ENCODE measurements at regions not wholly inside any gene's neighbourhood (a gene's known extent, or its start where the extent isn't known, plus 50 kb on each side); places are given as distances from the start of the nearest gene placed in this dataset.

DNA sequence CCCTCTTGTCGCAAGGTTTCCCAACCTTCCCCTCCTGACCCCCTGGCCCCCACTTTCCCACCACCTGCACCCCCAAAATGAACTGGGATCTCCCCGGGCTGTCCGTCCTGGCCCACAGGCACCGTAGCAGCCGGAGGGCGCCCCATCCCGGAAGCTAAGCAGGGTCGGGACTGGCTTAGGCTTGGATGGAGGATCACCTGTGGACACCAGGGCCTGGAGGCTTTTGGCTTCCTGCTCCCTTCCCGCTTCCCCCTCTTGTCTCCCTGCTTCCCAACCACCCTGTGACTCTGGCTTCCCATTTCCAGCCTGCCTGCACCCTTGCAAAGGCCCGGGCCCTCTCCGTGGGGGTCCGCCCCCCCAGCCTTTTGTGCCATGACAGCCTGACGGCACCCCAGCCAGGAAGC lies 2291.3 kb downstream of the TP53TG3F start:
- POLR2A ChIA-PET = no interaction called here
- CTCF ChIA-PET = no interaction called here
- no peak for TF ChIP-seq SP1 (IDR thresholded peaks at IDR 0.05)
- no peak for TF ChIP-seq HDGF (IDR thresholded peaks at IDR 0.05; ENCODE audit: borderline replicate concordance)
- no peak for TF ChIP-seq SUZ12 (IDR thresholded peaks at IDR 0.05)
- TF ChIP-seq FOXM1 (IDR thresholded peaks at IDR 0.05; ENCODE audit: borderline replicate concordance) = no peak
- TF ChIP-seq ELF4 (IDR thresholded peaks at IDR 0.05) = no peak
- no peak for DNase-seq (ENCODE audit: extremely low spot score)

DNA sequence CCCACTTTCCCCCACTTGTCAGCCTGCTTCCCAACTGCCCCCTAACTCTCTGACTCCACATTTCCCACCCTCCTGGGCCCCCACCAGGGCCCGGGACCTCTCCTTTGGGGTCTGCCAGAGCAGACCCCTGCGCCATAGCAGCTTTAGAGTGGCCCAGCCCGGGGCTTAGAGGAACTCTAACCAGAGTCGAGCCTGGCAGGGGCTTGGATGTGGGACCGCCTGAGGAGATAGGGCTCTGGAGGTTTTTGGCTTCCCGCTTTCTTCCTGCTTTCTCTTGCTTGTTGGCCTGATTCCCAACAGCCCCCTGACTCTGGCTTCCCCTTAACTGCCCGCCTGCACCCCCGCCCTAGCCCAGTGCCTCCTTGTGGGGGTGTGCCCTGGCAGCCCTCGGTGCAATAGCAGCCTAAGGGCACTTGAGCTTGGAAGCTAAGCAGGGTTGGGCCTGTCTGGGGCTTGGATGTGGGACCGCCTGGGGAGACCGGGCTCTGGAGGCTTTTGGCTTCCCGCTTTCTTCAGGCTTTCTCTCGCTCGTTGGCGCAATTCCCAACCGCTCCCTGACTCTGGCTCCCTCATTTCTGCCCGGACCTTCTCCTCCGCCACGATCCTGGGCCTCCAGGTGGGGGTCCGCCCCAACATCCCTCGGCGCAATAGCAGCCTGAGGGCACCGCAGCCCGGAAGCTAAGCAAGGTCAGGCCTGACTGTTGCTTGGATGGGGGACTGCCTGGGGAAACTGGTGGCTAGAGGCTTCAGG lies 2292.0 kb downstream of the TP53TG3F start:
- ChIA-PET POLR2A (no interaction called here), CTCF (no interaction called here)
- TF ChIP-seq NFRKB (IDR thresholded peaks at IDR 0.05) (no peak), FOXK2 (IDR thresholded peaks at IDR 0.05) (no peak), SUZ12 (IDR thresholded peaks at IDR 0.05) (no peak), FOXA1 (IDR thresholded peaks at IDR 0.05) (no peak), BHLHE40 (IDR thresholded peaks at IDR 0.05; ENCODE audit: borderline replicate concordance) (no peak), TARDBP (IDR thresholded peaks at IDR 0.05) (no peak), FOXM1 (IDR thresholded peaks at IDR 0.05; ENCODE audit: borderline replicate concordance) (no peak), L3MBTL2 (conservative IDR thresholded peaks at IDR 0.05) (no peak), ARNT (IDR thresholded peaks at IDR 0.05) (no peak)
- TF ChIP-seq, protein P1, sequence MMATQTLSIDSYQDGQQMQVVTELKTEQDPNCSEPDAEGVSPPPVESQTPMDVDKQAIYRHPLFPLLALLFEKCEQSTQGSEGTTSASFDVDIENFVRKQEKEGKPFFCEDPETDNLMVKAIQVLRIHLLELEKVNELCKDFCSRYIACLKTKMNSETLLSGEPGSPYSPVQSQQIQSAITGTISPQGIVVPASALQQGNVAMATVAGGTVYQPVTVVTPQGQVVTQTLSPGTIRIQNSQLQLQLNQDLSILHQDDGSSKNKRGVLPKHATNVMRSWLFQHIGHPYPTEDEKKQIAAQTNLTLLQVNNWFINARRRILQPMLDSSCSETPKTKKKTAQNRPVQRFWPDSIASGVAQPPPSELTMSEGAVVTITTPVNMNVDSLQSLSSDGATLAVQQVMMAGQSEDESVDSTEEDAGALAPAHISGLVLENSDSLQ (IDR thresholded peaks at IDR 0.05) = no peak
- DNase-seq (ENCODE audit: extremely low spot score) = no peak

DNA sequence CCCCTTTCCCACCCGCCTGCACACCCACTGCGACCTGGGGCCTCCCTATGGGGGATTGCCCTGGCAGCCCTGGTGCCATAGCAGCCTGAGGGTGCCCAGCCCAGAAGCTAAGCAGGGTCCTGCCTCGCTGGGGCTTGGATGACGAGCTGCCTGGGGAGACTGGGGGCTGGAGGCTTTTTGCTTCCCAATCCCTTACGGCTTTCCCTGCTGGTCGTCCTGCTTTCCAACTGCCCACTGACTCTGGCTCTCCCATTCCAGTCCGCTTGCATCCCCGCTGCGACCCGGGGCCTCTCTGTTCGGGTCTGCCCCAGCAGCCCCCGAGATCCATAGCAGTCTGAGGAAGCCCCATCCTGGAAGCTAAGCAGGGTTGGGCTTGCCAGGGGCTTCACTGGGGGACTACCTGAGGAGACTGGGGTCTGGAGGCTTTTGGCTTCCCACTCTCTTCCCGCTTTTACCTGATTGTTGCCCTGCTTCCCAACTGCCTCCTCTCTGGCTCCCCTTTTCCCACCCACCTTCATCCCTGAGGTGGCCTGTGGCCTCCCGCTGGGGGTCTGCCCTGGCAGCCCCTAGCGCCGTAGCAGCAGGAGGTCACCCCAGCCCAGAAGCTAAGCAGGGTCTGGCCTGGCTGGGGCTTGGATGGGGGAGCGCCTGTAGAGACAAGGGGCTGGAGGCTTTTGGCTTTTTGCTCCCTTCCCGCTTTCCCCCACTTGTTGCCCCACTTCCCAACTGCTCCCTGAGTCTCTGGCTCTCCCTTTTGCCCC lies 2292.8 kb downstream of the TP53TG3F start:
- POLR2A ChIA-PET = no interaction called here
- CTCF ChIA-PET = no interaction called here
- DNase-seq (ENCODE audit: extremely low spot score) = no peak
- TF ChIP-seq SP1 (IDR thresholded peaks at IDR 0.05) (no peak), FOXA1 (IDR thresholded peaks at IDR 0.05) (no peak), SUZ12 (IDR thresholded peaks at IDR 0.05) (no peak), FOXM1 (IDR thresholded peaks at IDR 0.05; ENCODE audit: borderline replicate concordance) (no peak), ELF4 (IDR thresholded peaks at IDR 0.05) (no peak), L3MBTL2 (conservative IDR thresholded peaks at IDR 0.05) (no peak), CTBP1 (IDR thresholded peaks at IDR 0.05; ENCODE audit: borderline replicate concordance) (no peak), BHLHE40 (IDR thresholded peaks at IDR 0.05; ENCODE audit: borderline replicate concordance) (no peak), ZNF384 (IDR thresholded peaks at IDR 0.05) (no peak), ARNT (IDR thresholded peaks at IDR 0.05) (no peak), LEF1 (IDR thresholded peaks at IDR 0.05; ENCODE audit: borderline replicate concordance) (no peak), HDGF (IDR thresholded peaks at IDR 0.05; ENCODE audit: borderline replicate concordance) (no peak)
- TF ChIP-seq, protein P1 (IDR thresholded peaks at IDR 0.05) = no peak

DNA sequence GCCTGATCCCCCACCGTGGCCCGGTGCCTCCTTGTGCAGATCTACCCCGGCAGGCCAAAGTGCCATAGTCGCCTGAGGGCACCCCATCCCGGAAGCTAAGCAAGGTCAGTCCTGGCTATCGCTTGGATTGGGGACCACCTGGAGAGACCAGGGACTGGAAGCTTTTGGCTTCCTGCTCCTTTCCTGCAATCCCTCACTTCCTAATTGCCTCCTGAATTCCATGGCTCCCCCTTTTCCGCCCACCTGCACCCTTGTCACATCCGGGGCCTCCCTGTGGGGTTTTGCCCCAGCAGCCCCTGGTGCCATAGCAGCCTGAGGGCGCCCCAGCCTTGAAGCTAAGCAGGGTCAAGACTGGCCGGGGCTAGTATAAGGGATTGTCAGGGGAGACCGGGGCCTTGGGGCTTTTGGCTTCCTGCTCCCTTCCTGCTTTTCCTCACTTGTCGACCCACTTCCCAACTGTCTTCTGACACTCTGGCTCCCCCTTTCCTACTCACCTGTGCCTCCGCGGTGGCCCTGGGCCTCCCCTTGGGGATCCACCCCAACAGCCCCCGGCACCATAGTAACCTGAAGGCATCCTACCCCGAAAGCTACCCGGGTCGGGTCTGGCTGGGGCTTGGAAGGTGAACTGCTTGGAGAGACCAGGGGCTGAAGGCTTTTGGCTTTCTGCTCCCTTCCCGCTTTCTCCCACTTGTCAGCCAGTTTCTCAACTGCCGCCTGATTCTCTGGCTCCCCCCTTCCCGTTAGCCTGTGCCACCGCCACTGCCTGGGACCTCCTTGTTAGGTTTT lies 2293.6 kb downstream of the TP53TG3F start:
- ChIA-PET POLR2A (no interaction called here), CTCF (no interaction called here)
- TF ChIP-seq ZNF384 (IDR thresholded peaks at IDR 0.05) (no peak), CTBP1 (IDR thresholded peaks at IDR 0.05; ENCODE audit: borderline replicate concordance) (no peak), ELF4 (IDR thresholded peaks at IDR 0.05) (no peak), SUZ12 (IDR thresholded peaks at IDR 0.05) (no peak), FOXM1 (IDR thresholded peaks at IDR 0.05; ENCODE audit: borderline replicate concordance) (no peak), SP1 (IDR thresholded peaks at IDR 0.05) (no peak)
- TF ChIP-seq, protein P1 (IDR thresholded peaks at IDR 0.05) = no peak
- no peak for DNase-seq (ENCODE audit: extremely low spot score)

DNA sequence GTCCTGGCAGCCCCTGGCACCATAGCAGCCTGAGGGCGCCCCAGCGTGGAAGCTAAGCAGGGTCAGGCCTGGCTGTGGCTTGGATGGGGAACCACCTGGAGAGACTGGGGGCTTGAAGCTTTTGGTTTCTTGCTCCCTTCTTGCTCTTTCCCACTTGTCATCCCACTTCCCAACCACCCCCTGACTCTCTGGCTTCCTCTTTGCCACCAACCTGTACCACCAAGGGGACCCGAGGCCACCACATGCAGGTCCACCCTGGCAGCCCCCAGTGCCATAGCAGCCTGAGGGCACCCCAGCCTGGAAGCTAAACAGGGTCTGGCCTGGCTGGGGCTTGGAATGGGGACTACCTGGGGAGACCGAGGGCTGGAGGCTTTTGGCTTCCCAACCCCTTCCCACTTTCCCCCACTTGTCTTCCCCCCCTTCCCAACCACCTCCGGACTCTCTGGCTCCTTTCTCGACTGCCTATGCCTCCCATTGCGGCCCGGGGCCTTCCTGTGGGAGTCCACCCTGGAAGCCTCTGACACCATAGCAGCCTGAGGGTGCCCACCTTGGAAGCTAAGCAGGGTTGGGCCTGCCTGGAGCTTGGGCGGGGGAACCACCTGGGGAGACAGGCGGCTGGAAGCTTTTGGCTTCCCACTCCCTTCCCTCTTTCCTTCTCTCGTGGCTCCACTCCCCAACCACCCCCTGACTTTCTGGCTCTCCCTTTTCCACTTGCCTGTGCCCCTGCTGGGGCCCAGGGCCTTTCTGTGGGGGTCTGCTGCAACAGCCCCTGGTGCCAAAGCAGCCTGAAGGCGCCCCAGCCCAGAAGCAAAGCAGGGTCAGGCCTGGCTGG lies 2294.4 kb downstream of the TP53TG3F start:
- TF ChIP-seq FOXM1 (IDR thresholded peaks at IDR 0.05; ENCODE audit: borderline replicate concordance) (no peak), ZNF384 (IDR thresholded peaks at IDR 0.05) (no peak), FOXK2 (IDR thresholded peaks at IDR 0.05) (no peak), LEF1 (IDR thresholded peaks at IDR 0.05; ENCODE audit: borderline replicate concordance) (no peak), BHLHE40 (IDR thresholded peaks at IDR 0.05; ENCODE audit: borderline replicate concordance) (no peak), TARDBP (IDR thresholded peaks at IDR 0.05) (no peak), L3MBTL2 (conservative IDR thresholded peaks at IDR 0.05) (no peak), SP1 (IDR thresholded peaks at IDR 0.05) (no peak), NFRKB (IDR thresholded peaks at IDR 0.05) (no peak), FOXA1 (IDR thresholded peaks at IDR 0.05) (no peak), HDGF (IDR thresholded peaks at IDR 0.05; ENCODE audit: borderline replicate concordance) (no peak), ARNT (IDR thresholded peaks at IDR 0.05) (no peak), CTBP1 (IDR thresholded peaks at IDR 0.05; ENCODE audit: borderline replicate concordance) (no peak), SUZ12 (IDR thresholded peaks at IDR 0.05) (no peak), ELF4 (IDR thresholded peaks at IDR 0.05) (no peak)
- TF ChIP-seq, protein P1 (IDR thresholded peaks at IDR 0.05) = no peak
- DNase-seq (ENCODE audit: extremely low spot score) = no peak
- POLR2A ChIA-PET = no interaction called here
- CTCF ChIA-PET = no interaction called here

Data from HEK293T (cell line).